Suppressor macrophage treated with lipopolysaccharide for 1 hour (primary cell): ENCODE measurements at regions not wholly inside any gene's neighbourhood (a gene's known extent, or its start where the extent isn't known, plus 50 kb on each side); places are given as distances from the start of the nearest gene placed in this dataset.
"Not testable (repeated sequence)": the region's sequence is repeated elsewhere in the genome, so short reads cannot be mapped to it uniquely, and the experiment has no call there.

ENCODE experiments used
- DNase-seq, 3 donors: peaks; one replicate each; pipeline ENCODE4 v3.0.0-alpha.2; 2020 to 2022

DNA sequence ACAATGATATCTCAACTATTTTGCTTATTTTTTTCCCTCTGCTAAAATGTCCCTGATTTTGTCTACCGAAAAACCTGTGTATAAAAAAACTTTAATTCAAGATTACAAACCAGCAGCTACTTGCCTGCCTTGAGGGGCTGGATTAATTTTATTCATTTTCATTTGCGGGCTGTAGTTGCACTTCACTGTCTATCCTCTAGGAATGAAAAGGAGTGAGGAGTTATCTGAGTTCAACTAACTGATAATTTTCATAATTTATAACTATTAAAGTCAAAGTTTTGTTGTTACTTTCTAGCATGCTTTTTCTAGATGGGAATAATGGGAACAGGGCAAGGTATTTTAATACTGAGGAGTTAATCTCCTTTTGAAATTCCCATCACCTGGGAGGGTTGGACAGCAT, 50.3 kb upstream of the AGTPBP1 start:
- not testable (repeated sequence) for DNase-seq

DNA sequence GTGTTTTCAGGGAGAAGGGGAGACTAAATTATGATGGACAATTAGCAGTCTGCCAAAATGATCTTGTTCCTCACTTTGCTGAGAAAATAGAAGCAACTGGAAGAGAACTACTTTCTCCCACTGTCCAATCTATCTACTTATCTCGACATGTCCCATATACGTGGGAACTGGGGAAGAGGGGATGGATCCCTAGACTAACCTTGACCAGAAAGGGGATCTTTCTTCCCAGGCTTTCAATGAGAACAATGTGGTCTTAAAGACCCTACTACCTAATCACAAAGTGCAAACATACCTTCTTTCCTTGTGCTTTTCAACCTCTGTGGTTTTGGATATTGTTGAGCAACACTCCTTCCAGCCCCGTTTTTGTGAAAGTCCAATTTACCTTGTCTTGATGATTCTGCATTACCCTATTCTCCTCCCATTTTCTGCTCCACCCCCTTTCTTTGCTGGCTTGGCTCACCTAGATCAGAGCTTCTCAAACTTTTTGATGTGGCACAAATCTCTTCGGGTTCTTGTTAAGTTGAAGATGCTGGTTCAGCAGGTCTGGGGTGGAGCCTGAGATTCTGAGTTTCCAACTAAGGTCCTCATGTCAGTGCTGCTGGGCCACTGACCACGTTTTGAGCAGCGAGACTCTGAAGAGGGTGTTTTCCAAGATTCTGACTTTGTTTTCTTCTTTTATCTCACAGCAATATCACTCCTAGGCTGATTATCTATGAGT, 61.4 kb upstream of the AGTPBP1 start:
- not testable (repeated sequence) for DNase-seq

GRCh38 chr9:85804847-85805133, 63.0 kb upstream of the AGTPBP1 start:
- not testable (repeated sequence) for DNase-seq

GRCh38 chr9:85805134-85806005, 63.6 kb upstream of the AGTPBP1 start:
- DNase-seq = peak; percentile 74 to 89 (median 82)

DNA sequence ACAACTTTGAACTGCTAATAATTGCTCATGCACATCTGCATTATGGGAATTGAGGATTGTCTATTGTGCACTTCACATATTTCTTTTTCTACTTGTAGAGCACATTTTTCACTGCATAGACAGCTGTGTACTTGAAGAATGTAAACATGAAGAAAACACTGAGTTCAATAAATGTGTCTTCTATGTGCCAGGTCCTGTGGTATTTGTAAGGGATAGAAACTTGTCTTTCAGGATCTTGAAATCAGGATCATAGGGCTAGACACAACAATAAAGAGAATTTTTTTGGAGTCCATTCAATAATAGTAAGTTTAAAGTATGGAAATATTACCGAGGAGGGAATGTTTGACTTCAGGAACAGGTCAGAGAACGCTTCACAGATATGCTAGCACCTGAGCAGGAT, 66.6 kb upstream of the AGTPBP1 start:
- not testable (repeated sequence) for DNase-seq

GRCh38 chr9:85813388-85813787, 71.6 kb upstream of the AGTPBP1 start:
- not testable (repeated sequence) for DNase-seq

- DNase-seq = not testable (repeated sequence)
Observed at GRCh38 chr9:85814800-85815199, 73.0 kb upstream of the AGTPBP1 start.

DNA sequence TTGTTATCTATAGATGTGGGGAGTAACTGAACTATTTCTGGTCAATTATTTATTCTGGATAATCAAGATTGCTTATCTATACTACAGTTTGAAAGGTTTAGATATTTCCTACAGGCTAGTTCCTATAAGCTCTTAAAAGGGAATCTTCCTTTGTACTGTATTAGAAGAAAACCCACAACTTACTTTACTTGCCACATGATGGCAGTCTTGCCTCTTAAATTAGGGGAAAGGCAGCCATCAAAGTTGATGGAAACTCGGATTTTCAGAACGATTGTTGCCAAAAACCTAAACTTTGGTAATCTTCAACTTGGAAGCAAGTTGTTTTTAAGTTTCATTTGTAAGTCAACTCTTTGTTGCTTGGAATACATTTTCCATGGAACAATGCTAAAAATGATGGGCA, 77.2 kb upstream of the AGTPBP1 start:
- peak; percentile 6 to 38 (median 24) for DNase-seq

DNA sequence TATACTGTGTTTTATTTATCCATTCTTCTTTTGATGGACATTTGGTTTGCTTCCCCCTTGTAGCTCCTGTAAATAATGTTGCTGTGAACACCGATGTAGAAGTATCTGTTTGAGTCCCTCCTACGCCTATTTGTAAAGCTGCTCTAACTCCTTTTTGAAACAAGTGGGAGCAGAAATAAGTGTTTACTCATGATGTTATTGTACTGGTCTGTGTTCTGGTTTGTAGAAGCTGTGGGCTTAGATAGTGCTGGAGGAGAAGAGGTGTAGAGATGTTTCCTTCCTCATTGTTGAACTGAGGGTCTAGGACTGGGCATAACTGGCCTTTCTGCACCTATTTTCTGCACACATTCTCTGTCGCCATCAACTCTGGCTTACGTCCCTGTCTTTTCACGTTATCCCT, 78.8 kb upstream of the AGTPBP1 start:
- DNase-seq = not testable (repeated sequence)

DNA sequence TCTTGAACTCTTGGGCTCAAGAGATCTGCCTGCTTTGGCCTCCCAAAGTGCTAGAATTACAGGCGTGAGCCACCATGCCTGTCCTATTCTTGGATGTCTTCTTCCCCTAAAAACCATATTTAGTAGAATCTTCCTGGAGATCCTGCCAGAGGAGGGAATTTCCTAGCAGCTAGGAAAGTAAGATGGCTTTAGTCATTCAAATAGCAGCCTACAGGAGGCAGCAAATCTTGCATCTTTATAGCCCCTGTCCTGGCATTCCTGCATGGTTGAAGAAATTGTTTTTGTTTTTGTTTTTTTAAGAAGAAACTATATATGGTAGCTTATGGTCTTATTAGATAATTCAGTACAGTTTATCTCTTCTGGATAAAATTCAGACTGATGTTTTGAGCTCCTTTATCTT, 83.2 kb upstream of the AGTPBP1 start:
- DNase-seq = peak; percentile 23 to 32 (median 32)

- DNase-seq = not testable (repeated sequence)
Observed at GRCh38 chr9:85834591-85834990, 92.8 kb upstream of the AGTPBP1 start.

DNA sequence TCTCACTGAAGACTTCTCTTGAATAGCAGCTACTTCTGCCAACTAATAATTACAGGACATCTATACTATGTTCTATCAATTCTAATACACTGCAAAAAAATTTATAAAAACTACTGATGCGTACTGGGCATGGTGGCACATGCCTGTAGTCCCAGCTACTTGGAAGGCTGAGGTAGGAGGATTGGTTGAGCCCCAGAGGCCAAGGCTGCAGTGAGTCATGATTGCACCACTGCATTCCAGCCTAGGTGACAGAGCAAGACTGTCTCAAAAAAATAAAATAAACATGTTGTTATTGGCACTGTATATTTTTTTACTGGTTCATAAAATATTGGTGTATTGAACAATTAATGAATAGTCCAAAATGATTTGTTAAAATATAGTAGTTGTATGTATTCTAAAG, 97.0 kb upstream of the NAA35 start:
- DNase-seq = not testable (repeated sequence)

DNA sequence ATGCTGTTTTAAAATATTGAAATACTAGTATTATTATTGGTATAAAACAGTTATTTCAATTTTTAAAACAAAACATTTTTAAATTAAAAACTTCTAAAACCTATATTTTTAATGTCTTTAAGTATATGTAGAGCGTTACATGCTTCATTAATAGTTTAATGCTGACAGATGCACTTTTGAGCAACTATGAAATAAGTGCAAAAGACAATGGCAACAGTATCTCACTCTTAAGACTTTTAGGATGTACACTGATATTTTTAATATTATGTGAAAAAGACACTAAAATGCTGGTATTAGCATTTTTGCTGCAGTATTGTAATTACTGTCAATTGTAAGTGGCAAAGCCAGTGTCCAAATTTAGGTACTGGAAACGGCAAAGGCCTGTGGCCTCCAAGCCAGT, 93.2 kb upstream of the NAA35 start:
- DNase-seq = not testable (repeated sequence)

GRCh38 chr9:85858056-85858750, 82.7 kb upstream of the NAA35 start:
- DNase-seq = no peak

- DNase-seq = no peak
Observed at GRCh38 chr9:85859765-85860164, 81.2 kb upstream of the NAA35 start.

- not testable (repeated sequence) for DNase-seq
Observed at GRCh38 chr9:85861882-85862281, 79.1 kb upstream of the NAA35 start.

DNA sequence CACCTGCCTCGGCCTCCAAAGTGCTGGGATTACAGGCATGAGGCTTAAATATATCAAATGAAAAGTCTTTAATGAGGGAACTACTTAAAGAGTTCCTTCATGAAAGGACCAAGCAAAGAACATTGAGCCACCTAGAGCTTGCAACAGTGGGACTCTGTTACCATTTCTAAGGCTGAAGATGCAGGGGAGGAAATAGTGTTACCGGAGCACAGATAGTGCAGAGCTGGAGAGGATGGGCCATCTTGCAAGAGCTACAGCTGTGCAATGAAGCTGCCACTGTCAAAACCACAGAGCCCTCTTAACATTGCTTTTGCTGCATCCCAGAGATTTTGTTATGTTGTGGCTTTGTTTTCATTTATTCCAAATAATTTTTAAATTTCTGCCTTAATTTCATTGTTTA, 77.1 kb upstream of the NAA35 start:
- DNase-seq = no peak

DNA sequence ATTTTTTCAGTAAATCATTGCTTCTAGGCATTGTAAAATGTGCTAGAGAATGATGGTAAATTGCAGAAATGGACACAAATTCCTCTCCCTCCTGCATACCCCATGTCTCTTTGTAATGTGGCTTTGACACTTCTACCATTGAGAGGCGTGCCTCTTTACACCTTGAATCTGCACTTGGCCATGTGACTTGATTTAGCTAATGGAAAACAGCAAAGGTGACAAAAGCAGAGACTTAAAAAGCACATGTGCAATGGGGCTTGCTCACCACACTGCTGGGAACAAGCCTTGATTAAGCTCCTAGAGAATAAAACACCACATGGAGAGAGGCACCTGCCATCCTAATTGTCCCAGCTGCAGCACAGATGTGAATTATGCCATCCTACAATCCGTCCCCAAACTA, 69.9 kb upstream of the NAA35 start:
- no peak for DNase-seq

DNA sequence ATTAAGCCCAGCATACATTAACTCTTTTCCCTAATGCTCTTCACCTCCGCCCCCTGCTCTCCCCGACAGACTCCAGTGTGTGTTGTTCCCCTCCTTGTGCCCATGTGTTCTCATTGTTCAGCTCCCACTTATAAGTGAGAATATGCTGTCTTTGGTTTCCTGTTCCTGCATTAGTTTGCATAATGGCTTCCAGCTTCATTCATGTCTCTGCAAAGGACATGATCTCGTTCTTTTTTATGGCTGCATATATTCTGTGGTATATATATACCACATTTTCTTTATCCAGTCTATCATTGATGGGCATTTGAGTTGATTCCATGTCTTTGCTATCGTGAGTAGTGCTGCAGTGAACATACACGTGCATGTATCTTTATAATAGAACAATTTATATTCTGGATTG, 69.3 kb upstream of the NAA35 start:
- not testable (repeated sequence) for DNase-seq

GRCh38 chr9:85872463-85872862, 68.5 kb upstream of the NAA35 start:
- DNase-seq = no peak

DNA sequence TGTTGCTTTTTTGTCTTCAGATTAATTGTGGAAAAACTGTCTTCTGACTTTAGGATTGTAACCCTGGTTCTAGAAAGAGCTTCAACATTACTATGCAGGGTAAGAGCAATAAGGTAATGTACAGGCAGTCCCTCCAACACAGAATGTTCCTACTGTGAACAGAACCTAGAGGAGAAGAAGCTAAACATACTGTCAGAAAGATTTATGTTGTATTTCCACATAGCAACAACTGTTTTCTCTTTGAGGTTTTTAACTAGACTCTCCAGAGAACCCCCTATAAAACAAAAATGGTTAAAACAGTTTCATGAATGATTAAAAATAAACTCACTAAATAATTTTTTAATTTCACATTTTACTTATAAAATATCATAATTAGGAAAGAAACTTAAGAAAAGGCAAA, 64.3 kb upstream of the NAA35 start:
- no peak for DNase-seq

DNA sequence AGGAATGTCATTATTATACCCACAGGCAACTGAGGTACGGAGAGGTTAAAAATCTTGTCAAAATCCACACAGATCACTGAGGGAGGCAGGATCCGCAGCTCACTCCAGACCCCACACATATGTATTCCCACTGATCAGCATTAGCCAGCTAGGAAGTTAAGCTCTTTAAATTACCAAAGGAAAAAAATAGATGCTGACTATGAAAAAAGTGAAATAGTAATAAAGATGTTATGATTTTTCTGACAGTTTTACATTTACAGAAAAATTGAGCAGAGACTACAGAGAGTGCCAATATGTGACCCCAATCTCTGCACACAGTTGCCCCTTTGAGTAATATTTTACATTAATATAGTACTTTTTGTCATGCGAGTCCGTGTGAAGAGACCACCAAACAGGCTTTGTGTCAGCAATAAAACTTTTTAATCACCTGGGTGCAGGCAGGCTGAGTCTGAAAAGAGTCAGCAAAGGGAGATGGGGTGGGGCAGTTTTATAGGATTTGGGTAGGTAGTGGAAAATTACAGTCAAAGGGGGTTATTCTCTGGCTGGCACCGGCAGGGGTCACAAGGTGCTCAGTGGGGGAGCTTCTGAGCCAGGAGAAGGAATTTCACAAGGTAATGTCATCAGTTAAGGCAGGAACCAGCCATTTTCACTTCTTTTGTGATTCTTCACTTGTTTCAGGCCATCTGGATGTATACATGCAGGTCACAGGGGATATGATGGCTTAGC, 61.9 kb upstream of the NAA35 start:
- not testable (repeated sequence) for DNase-seq

DNA sequence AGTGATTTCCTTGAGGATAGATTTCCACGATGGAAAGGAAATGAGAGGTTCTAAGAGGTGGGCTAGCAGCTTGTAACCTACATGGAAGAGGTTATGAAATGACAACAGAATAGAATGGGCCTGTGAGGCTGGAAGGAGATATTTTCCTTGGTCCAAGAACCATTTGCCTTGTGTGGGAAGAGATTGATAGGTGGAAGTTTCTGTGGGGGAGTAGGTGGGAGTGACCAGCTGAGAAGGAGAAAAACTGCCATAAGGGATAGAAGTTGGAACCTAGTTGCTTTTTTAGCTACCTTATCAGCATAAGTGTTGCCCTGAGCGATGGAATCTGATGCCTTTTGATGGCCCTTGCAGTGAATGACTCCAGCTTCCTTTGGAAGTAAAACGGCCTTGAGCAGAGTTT, 60.4 kb upstream of the NAA35 start:
- DNase-seq = not testable (repeated sequence)
